ENCODE measurements at regions not wholly inside any gene's neighbourhood (a gene's known extent, or its start where the extent isn't known, plus 50 kb on each side); places are given as distances from the start of the nearest gene placed in this dataset.

- Histone ChIP-seq H3K27ac (ENCODE audit: low read depth, low read length) (no peak overlapping the region), H3K4me2 (ENCODE audit: low read length) (no peak overlapping the region), H2AFZ (ENCODE audit: low read depth, low read length, poor library complexity, severe bottlenecking) (no peak overlapping the region), H3K9me2 (ENCODE audit: insufficient read depth) (no peaks in the 10 kb centered on the region), H4K20me1 (ENCODE audit: insufficient read depth) (no peaks in the 10 kb centered on the region), H3K27me3 (ENCODE audit: insufficient read depth, low read length) (peaks cover 14% of the 10 kb centered on the region; the same call in 1 of the 2 replicates), H3K4me3 (replicated peaks in 1 of 2; ENCODE audit: low read depth in 1 of 2, low read length in 2 of 2) (no peak overlapping the region), H3K9me3 (ENCODE audit: control insufficient read depth in 1 of 2, insufficient read depth in 1 of 2, low read depth in 1 of 2, low read length in 2 of 2) (no peaks in the 10 kb centered on the region), H3K79me2 (ENCODE audit: insufficient read depth, low read length) (no peaks in the 10 kb centered on the region), H3K36me3 (ENCODE audit: control insufficient read depth in 1 of 2, insufficient read depth in 2 of 2, low read length in 2 of 2) (no peaks in the 10 kb centered on the region), H3K4me1 (ENCODE audit: control insufficient read depth in 1 of 2, insufficient read depth in 2 of 2, low read length in 2 of 2) (peaks cover 29 to 34% of the 10 kb centered on the region in 2 experiments), H3K9ac (ENCODE audit: low read length) (no peak overlapping the region)
- no TSS peak for BruUV-seq (replicated peaks)
- TF ChIP-seq POLR2AphosphoS5 (IDR thresholded peaks at IDR 0.05; ENCODE audit: low read depth, low read length) (no peak), ZFX (IDR thresholded peaks at IDR 0.05) (no peak), FOSL1 (IDR thresholded peaks at IDR 0.05; ENCODE audit: low read depth) (no peak), SP1 (IDR thresholded peaks at IDR 0.05; ENCODE audit: low read depth) (no peak), SRF (IDR thresholded peaks at IDR 0.05; ENCODE audit: low read depth) (no peak), REST (IDR thresholded peaks at IDR 0.05; ENCODE audit: low read depth) (no peak), RAD21 (IDR thresholded peaks at IDR 0.05; ENCODE audit: low read depth) (no peak), JUND (IDR thresholded peaks at IDR 0.05) (no peak)
- TF ChIP-seq, protein P1, sequence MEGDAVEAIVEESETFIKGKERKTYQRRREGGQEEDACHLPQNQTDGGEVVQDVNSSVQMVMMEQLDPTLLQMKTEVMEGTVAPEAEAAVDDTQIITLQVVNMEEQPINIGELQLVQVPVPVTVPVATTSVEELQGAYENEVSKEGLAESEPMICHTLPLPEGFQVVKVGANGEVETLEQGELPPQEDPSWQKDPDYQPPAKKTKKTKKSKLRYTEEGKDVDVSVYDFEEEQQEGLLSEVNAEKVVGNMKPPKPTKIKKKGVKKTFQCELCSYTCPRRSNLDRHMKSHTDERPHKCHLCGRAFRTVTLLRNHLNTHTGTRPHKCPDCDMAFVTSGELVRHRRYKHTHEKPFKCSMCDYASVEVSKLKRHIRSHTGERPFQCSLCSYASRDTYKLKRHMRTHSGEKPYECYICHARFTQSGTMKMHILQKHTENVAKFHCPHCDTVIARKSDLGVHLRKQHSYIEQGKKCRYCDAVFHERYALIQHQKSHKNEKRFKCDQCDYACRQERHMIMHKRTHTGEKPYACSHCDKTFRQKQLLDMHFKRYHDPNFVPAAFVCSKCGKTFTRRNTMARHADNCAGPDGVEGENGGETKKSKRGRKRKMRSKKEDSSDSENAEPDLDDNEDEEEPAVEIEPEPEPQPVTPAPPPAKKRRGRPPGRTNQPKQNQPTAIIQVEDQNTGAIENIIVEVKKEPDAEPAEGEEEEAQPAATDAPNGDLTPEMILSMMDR (IDR thresholded peaks at IDR 0.05 in 2 of 3, conservative IDR thresholded peaks at IDR 0.05 in 1 of 3; ENCODE audit: borderline replicate concordance in 1 of 3, insufficient read depth in 1 of 3, low read depth in 2 of 3, low read length in 2 of 3) = no peak
- POLR2A ChIA-PET = no interaction called here
- CTCF ChIA-PET = no interaction called here
- intact Hi-C loops (cut with micrococcal nuclease) = no loop called here
- RAD21 ChIA-PET (ENCODE audit: low non-redundant PET in 1 of 2, low total read pairs in 2 of 2, uncharacterized antibody in 2 of 2, unreplicated experiment in 2 of 2) = no interaction called here
- ATAC-seq = no peak
- DNase-seq (ENCODE audit: low read depth, low spot score) = no peak
These were observed 265.7 kb downstream of the UACA start for GRCh38 chr15:70497661-70498060.
